Fibroblast of peridontal ligament (primary cell): ENCODE measurements at regions not wholly inside any gene's neighbourhood (a gene's known extent, or its start where the extent isn't known, plus 50 kb on each side); places are given as distances from the start of the nearest gene placed in this dataset.
A peak's percentile ranks its signal among the peaks of the same experiment; 100 is the strongest.

ENCODE experiments used
- DNase-seq: peaks from one replicate; pipeline ENCODE4 v3.0.0-alpha.2; 2010; ENCODE audit errors: extremely low read depth

DNA sequence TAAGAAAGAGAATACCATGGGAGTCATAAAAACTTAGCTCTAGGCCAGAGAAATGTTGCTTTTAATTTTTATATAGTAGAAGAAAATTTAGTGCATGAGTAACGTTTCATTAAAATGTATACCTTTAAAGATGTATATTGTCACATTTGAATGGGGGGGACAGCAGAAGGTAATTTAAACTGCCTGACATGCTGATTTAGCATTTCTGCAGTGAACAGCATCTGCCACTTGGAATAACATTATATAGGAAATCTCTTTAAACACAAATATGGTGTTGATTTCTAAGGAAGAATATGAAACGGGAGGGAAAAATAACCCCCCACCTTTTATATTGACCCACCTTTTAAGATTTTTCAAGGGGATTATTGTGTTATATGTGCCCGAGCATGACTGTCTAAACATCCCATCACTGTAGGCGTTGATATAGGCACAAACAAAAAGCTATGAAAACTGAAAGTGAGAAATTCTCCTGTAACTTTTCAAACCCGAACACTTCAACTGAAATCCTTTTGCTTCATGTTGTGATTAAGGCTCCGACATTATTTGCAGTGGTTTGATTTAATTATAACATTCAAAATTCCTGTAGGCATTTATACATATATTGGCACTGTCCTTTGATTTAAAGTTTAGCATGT is 244.7 kb upstream of the CELF2 start:
- DNase-seq: no peak

DNA sequence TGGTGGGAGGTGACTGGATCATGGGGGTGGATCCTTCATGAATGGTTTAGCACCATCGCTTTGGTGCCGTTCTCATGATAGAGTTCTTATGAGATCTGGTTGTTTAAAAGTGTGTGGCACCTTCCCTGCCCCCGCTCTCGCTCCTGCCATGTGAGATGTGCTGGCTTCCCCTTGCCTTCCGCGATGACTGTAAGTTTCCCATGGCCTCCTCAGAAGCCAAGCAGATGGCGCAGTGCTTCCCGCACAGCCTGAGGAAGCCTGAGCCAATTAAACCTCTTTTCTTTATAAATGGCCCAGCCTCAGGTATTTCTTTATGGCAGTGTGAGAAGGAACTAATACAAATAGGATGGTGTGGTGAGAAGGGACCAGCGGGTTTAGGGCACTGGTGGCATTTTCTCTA is 243.3 kb upstream of the CELF2 start:
- no peak for DNase-seq

DNA sequence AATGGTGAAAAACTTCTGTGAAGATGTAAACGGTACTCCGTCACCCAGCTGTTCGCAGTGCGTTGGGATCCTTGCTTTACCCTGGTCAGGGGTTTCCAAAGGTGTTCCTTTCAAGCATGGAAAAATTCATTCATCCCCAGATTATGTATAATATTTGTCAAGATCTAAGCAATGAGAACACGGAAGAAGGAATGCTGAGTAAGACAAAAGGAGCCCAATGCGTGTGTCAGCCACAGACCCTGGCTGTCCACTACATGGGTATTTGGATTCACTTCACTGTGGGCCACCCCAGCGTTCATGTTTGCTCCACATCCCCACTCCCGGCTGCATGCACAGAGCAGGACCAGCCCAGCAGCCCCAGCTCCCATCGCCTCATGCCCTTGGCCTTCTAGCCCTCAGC is 241.3 kb upstream of the CELF2 start:
- DNase-seq: no peak

DNA sequence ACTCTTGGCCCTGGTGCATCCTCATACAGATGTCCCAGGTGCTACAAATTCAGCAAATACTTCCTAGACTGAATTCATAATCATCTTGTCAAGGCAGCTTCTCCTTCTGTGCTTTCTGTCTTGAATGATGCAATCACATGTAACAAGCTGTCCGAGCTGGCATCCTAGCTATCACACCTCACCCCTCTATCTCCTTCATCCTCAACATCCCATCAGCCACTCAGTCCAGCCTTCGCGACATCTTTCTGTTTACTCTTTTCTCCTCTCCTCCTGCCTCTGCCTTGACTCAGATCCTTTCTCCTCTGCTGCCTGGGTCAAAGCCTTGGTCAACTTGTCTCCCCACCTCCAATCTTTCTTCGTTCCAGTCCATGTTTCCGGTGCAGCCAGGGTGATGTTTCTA is 240.4 kb upstream of the CELF2 start:
- DNase-seq: no peak

DNA sequence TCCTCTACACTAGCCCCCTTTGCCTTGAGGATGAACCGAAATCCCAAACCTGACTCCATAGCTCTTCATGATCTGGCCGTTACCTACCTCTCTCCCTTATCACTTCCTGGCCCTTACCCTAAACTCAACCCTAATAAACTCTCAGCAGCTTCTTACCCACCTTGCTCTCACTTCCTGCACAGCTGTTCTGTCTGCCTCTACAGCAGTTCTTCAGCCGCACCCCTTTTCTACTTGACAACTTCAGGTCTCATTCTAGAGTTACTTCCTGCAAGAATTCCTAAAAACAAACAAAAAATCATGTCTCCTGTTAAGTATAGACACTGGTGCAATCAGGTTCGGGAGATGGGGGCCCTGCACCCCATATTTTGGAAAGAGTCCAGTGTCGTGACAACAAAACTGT is 239.9 kb upstream of the CELF2 start:
- no peak for DNase-seq

DNA sequence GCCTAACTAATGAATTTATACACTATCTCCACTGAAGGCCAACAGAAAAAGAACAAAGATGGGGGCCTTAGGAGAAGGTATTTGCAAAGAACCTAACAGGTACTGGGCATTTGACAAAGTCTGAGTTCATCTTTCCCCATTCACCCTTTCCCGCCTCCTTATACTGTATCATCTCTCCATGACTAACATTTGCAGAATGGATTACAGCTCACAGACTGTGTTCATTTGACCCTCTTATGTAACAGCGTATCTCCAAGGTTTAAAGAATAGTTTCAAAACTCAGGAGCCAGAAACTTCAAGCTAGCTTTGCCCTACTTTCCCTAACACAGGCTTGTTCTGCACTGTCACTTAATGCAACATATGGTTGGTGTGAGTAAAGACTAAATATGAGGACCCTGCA is 238.7 kb upstream of the CELF2 start:
- peak; percentile 24 for DNase-seq

DNA sequence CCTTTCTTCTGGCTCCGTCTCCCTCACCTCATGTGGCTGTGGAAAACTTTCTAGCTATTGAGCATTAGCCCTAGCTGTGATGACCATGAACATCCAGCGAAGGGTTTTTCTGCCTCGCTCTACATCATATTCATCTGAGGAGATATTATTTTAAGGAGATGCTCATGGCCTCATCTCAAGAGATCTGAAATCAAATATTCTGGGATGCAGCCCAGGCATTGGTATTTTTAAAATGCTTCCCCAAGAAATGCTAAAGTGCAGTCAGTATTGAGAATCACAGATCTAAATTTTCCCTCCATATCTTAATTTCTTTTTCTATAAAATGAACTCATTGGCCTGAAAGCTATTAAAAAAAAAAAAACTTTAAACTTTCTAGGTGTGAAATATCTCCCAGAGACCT is 238.2 kb upstream of the CELF2 start:
- DNase-seq: no peak

DNA sequence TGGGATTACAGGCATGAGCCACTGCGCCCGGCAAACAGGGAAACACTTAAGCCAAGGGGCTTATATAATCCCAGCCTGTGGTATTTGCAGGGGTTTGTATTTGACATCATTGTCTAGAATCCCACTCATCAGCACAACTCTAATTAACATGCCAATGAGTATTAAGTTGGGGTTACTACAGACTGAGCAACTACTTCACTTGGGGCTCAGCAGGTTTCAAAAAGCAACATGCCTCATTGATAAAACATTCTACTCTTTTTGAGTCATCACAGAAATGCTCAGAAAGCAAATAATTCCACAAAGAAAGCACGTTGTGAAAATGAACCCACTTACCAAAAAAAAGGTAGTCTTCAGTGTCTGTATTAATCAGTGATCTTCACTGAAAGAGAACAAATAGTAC is 236.9 kb upstream of the CELF2 start:
- DNase-seq: no peak

DNA sequence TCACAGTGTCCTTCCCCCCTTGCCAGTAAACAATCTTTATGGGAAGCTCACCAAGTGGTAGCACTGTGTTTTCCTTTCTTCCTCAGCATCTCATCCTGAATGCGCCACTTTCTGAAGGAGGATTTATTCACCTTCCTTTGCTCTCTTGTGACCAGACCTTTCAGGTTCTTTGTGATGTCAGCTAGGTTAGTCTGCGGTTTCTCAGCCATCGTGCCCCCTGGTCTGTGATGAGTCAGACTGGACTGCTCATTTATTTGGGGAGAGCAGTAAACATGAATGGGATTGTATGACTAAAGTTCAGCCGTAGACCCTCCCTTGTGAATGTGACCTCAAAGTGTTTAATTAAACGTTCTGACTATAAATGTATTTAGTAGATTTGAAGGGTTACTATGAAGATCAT is 235.1 kb upstream of the CELF2 start:
- DNase-seq: no peak

DNA sequence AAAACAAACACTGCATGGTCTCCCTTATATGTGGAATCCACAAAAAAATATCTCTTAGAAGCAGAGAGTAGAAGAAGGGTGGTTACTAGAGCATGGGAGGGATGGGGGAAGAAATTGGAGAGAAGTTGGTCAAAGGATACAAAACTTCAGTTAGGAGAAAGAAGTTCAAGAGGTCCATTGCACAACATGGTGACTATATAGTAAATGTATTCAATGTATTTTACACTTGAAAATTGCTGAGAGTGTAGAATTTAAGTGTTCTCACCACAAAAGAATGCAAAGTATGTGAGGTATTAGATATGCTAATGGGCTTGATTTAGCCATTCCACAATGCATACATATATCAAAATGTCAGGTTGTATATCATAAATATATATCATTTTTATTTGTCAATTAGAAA is 232.0 kb upstream of the CELF2 start:
- peak; percentile 25 for DNase-seq

DNA sequence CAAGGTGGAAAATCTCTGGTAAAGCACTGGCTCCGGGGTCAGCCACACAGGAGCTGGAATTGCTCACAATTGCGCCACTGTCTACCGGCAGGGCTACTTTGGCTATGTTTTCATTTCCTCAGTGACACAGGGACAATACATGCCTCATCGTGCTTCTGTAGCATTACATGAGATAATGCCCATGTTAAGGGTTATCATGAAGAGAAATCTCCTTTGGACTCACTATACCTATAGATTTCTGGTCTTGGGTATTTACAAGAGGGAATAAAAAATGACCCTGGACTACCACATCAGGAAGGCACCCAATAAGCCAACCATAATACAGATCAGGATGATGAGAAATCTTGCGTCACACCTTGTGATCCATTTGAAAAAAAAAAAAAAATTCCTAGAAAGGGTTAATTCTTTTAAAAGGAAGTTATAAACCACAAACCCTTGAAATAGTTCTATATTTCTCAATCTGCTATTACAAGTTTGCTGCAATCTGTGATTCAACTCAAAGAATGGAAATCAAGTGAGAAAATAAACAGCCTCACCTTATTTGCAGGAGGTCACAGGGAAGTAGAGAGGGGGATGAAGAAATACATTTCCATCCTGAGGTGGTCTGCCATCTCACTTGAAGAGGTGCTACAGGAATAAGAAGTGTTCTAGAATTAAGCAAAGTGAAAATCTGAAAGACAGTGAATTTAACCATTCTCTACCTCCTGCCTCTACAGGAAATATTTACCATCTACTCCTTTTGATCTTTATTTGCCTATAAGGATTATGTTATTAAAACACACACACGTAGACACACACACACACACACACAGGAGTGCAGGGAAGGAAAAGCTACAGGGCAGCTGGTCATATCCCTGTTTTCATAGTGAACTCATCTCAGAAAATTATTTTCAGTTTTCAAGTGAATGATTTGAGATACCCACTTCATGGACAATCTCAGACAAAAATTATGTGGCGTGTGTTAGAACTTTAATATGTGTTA is 231.3 kb upstream of the CELF2 start:
- peak; percentile 53 for DNase-seq

DNA sequence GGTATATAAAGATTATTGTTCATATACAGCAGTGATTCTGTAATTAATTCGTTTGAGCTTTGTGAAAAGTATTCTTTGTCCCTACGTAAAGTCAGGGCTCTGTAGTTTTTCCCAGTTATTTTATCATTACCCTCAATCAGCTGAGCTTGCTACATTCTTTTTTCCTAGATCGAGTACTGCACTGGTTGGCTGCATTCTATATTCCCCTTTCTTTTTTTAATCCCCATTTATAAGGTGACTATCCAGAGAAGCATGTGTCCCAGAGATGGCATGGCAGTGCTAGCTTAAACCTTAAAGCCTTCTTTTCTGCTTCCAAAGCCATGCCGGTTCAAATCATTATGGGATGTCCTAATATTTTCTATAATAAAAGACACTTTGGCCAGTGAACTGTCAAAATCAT is 230.1 kb upstream of the CELF2 start:
- no peak for DNase-seq

DNA sequence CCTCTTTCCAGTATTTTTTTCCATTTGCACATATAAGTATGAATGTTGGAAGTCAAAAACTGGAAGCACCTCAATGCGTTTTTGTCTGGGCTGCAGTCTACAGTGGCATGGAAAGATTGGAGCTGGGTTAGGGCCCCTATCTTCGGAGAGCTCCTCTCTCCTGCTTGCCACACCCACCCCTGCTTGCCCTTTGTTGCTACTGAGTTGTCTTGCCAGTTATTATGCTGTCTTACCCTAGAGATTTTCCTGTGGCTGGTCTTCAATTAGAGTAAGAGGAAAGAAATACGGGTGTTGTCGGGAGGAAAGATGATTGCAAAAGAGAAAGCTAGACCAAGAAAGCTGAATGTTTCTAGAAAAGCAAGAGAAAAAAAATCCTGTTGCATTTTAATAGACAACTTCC is 228.9 kb upstream of the CELF2 start:
- DNase-seq: peak; percentile 17

DNA sequence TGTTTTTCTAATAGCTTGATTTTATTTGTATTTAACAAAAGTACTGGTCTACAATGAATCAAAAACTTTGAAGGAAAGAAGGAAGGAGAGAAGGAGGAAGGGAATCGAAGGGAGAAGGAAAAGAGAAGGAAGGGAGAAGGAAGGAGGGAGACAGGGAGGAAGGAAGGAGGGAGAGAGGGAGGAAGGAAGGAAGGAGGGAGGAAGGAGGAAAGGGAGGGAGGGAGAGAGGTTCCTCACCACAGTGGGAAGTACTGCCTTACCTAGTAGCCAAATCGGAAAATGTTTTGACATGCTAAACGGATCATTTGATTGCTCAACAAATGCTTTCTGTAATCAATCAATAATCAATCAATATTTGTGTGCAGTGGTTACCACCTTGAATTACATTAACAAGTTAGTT is 225.8 kb upstream of the CELF2 start:
- no peak for DNase-seq

DNA sequence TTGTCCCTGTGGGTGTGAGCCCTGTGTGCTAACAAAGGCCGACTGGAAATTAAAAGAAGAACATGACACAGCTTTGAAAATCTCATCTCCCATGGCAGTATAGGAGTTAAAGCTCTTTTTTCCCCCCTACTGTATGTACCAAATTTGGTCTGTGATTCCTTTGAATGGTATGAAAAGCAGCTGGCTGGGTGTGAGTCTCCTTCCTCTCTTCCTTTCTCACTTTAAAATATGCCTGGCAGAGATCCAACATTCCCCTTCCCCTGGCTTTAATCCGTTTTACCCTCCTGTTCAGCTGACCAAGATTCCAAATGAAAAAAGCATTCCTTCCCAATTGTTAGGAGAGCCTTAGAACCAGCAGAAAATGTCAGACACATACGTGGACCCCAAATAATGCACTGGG is 225.0 kb upstream of the CELF2 start:
- peak; percentile 62 for DNase-seq

DNA sequence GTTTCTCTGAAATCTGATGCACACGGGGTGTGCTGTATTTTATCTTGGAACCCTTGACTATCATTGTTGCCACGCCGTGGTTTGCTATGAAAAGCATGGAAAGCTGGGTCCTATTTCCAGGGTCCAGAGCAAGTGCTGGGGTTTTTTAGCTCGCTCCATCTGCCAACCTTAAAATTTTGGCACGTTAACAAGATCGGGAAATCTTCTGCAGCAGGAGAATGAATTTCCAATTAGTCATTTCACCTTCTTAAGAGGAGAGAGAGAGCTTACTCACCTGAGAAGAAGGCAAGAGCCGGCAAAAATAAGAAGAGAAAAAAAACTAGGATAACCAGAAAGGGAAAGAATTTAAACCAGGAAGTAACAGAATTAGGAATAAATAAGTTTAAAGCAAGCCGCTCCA is 223.6 kb upstream of the CELF2 start:
- DNase-seq: no peak

DNA sequence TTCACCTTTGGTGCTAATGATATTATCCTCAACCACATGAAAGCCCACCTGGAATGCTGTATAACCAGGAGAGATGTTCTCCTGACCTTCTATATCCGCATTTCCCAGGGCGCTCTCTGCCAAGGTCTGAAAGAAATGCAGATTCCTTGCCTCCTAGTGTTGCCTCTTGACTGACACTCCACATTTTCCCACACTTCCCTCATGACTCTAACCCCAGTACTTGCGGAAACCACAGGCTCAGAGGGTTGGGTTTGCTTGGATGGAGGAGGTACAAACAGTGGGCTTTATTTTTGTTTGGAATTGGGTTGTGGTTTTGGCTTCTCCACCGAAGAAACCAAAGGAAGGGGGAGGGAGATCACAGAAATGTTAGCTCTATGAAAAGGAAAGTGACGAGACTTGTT is 222.9 kb upstream of the CELF2 start:
- peak; percentile 79 for DNase-seq

DNA sequence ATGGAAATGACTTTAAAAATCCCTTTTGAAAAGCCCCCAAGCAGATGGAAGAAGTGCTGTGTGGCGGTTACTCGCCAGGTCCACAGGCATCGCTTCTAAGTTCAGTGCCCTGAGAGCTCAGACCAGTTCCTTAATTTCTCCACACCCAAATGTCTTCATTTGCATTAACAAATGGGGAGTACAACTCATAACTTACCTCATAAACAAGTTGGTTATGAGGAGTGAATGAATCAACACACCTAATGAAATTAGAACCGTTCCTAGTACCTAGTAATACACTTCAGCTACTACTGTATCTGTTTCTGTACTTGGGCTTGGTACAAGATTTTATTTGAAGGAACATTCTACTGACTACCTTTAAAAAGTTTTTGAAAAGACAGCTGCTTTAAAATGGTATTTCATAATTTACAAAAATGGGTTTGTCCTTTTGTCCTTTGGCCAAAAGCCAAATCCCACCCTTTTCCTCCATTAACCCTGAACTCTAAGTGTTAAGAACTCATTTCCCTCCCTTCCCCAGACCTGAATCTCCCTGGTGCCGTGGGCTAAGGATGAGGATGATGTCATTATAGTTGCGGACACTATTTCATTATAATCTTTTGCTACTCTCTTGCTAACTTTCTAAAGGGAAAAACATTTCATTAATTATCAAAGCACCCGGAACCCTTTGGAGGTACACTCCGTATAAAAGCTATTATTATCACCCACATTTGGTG is 221.5 kb upstream of the CELF2 start:
- no peak for DNase-seq

DNA sequence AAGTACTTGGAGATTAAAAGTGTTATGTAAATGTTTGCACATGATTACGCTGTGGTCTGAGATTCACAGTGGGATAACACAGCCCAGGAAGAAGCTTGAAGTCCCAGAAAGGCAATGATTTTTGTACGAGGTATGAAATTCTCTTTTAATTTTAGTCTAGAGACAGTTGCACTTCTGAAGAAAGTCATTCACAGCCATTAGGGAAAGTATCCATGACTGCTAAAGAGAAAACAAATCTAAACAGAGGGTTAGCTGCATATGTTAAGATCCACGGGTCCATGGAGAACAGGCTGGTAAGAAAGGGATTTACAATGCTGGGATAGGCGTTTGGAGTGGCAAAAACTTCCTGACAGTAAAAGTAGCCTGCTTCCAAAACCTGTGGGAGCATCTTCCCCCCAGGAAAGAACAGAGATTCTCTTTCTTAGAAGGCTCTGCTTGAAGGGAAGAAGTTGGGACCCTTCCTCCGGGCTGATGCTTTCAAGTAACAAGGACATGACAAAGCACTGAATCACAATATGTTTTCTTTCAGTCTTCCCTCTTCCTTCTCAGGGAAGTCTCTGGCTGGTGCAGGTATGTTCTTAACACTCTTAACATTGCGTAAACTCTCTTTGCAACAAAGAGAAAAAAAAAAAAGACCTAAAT is 220.8 kb upstream of the CELF2 start:
- no peak for DNase-seq

DNA sequence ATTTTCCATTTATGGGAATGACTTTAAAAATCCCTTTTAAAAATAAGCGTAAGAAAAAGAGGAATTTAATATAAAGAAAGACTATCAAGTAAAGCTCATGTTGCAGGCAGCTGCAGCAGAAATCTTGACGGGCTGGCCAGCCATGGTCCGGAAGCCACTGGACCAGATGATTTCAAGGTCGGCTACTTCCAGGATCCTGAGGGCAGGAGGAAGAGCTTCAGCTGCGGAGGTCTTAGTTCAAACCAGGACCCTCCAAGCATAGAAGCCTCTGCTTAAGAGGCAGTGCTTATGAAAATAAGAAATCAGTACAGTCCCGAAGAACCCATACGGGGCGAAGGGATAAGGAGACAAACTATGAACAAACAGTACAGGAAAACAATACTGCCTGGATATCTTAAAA is 220.2 kb upstream of the CELF2 start:
- no peak for DNase-seq

DNA sequence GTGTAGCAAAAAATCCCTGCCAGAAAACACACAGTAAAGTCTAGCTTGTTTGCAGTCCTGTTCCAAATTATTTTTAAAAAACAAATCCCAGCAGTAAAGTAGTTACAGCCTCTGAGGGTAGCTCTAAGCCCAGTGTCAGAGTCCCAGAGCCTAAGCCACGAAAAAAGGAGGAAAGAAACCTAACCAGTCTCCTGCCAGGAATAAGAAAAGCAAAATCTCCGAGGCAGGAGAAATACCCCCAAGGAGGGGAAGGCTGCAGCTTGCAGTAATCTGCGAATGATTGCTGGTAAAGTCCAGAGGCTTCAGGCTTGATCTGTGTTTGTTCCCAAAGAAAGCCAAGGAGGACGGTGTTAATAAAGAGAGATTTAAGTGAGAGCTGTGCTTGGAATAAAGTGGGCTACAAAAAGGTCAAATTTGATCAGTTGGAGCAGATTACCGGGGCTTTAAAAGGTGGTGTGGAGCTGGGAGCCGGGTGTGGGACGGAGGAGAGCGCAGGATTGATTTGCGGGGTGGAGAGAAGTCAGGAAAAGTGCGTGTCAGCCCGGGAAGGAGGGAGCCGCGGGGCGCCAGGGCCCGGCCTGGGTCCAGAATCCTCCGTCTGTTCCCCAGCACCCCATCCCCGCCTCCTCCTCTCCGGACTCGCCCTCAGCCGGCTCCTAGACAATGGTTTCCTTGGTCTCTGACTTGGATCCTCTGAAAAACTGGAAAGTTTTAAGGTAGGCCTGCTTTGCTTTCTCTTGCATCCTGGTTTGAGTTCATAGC is 219.4 kb upstream of the CELF2 start:
- no peak for DNase-seq

DNA sequence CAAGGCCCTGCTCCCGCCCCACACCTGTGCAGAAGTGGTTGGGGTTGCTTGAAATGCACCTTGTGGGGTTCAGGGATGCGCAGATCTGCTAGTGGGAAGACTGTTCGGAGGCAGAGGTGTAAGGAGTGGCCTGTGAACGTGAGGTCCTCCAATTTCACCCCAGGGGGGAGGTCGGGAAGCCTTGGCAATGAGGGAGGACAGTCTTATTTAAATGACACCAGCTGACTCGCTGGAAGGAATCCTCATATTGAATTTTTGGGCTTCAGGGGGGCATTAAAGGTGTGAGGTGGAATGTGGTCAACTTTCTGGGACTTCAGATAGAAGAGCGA is 218.8 kb upstream of the CELF2 start:
- DNase-seq: no peak
